WTC11 (cell line): ENCODE measurements at regions not wholly inside any gene's neighbourhood (a gene's known extent, or its start where the extent isn't known, plus 50 kb on each side); places are given as distances from the start of the nearest gene placed in this dataset.
A peak's percentile ranks its signal among the peaks of the same experiment; 100 is the strongest.

Experiments used
- ATAC-seq: fragments of 200-7000 bp; cut with Tn5 transposase; 2 replicates; pipeline ENCODE4 v1.10.0; 2021; ENCODE audit warnings: mild to moderate bottlenecking, moderate library complexity
- CTCF ChIA-PET: fragments of 300-600 bp; sonication (Branson Sonifier 250); formaldehyde crosslinking; loops from one replicate; lab custom pipeline; 2021; ENCODE audit warnings: antibody characterized with exemption; lab: Charles Lee
- POLR2A ChIA-PET: fragments of 350-600 bp; sonication (Branson Sonifier 250); formaldehyde crosslinking; loops from one replicate; lab custom pipeline; 2021; ENCODE audit warnings: antibody characterized with exemption; lab: Charles Lee
- DNase-seq: peaks from one replicate; pipeline ENCODE4 v3.0.0; 2021; ENCODE audit warnings: low spot score
- H3K27ac Mint-ChIP-seq: 2 replicates; pipeline ENCODE4 v1.8.0; 2021; ENCODE audit warnings: mixed read lengths
- H3K27me3 Mint-ChIP-seq: 2 replicates; pipeline ENCODE4 v1.8.0; 2021; ENCODE audit warnings: low read depth, mild to moderate bottlenecking, moderate library complexity, mixed read lengths
- H3K36me3 Mint-ChIP-seq: 2 replicates; pipeline ENCODE4 v1.8.0; 2021; ENCODE audit warnings: mixed read lengths
- H3K4me1 Mint-ChIP-seq: 2 replicates; pipeline ENCODE4 v1.8.0; 2022; ENCODE audit warnings: mixed read lengths
- H3K4me3 Mint-ChIP-seq: 2 replicates; pipeline ENCODE4 v1.8.0; 2021; ENCODE audit warnings: mild to moderate bottlenecking, moderate library complexity, mixed read lengths
- H3K9me3 Mint-ChIP-seq: 2 replicates; pipeline ENCODE4 v1.8.0; 2021; ENCODE audit warnings: mixed read lengths
- AFF4 ChIP-seq: sonication (generic); formaldehyde crosslinking; IDR thresholded peaks from 2 replicates; pipeline ENCODE4 v1.8.1; 2023; ENCODE audit warnings: mild to moderate bottlenecking, missing genetic modification reagents, borderline replicate concordance
- ATF1 ChIP-seq: sonication (generic); formaldehyde crosslinking; IDR thresholded peaks from 2 replicates; pipeline ENCODE4 v1.8.1; 2023; ENCODE audit warnings: mild to moderate bottlenecking, moderate library complexity, missing genetic modification reagents
- ATF3 ChIP-seq: sonication (generic); formaldehyde crosslinking; conservative IDR thresholded peaks from 2 replicates; pipeline ENCODE4 v1.8.1; 2022; ENCODE audit warnings: mild to moderate bottlenecking, missing genetic modification reagents
- ATF6 ChIP-seq: sonication (generic); formaldehyde crosslinking; IDR thresholded peaks from 2 replicates; pipeline ENCODE4 v1.8.1; 2023; ENCODE audit warnings: mild to moderate bottlenecking, missing genetic modification reagents
- CREM ChIP-seq: sonication (generic); formaldehyde crosslinking; IDR thresholded peaks from 2 replicates; pipeline ENCODE4 v1.8.1; 2022; ENCODE audit warnings: mild to moderate bottlenecking, missing genetic modification reagents, moderate library complexity
- CTCF ChIP-seq: fragments of 200-600 bp; IDR thresholded peaks from 2 replicates; pipeline ENCODE4 v1.8.0; 2022; ENCODE audit warnings: antibody characterized with exemption
- FOXP1 ChIP-seq: sonication (generic); formaldehyde crosslinking; IDR thresholded peaks from 2 replicates; pipeline ENCODE4 v1.8.0; 2022; ENCODE audit warnings: missing genetic modification reagents, mild to moderate bottlenecking, moderate library complexity, borderline replicate concordance
- JUN ChIP-seq: sonication (generic); formaldehyde crosslinking; IDR thresholded peaks from 2 replicates; pipeline ENCODE4 v1.8.0; 2023; ENCODE audit warnings: mild to moderate bottlenecking, missing genetic modification reagents
- RELA ChIP-seq: sonication (generic); formaldehyde crosslinking; IDR thresholded peaks from 2 replicates; pipeline ENCODE4 v1.8.1; 2022; ENCODE audit warnings: missing genetic modification reagents, mild to moderate bottlenecking, borderline replicate concordance
- RORB ChIP-seq: fragments of 250-450 bp; sonication (Bioruptor Pico); IDR thresholded peaks from 2 replicates; pipeline ENCODE4 v1.9.0; 2021; ENCODE audit warnings: mild to moderate bottlenecking
- STAT6 ChIP-seq: sonication (generic); formaldehyde crosslinking; conservative IDR thresholded peaks from 2 replicates; pipeline ENCODE4 v1.8.1; 2023; ENCODE audit warnings: mild to moderate bottlenecking, low read depth, missing genetic modification reagents, moderate library complexity
- TEAD1 ChIP-seq: sonication (generic); formaldehyde crosslinking; IDR thresholded peaks from 2 replicates; pipeline ENCODE4 v1.8.0; 2022; ENCODE audit warnings: mild to moderate bottlenecking, missing genetic modification reagents
- ZMAT4 ChIP-seq: fragments of 250-450 bp; sonication (Bioruptor Pico); IDR thresholded peaks from 2 replicates; pipeline ENCODE4 v1.9.0; 2021; ENCODE audit warnings: mild to moderate bottlenecking
- ZNF138 ChIP-seq: sonication (generic); formaldehyde crosslinking; conservative IDR thresholded peaks from 2 replicates; pipeline ENCODE4 v1.8.1; 2022; ENCODE audit warnings: mild to moderate bottlenecking, moderate library complexity, missing genetic modification reagents
- ZNF416 ChIP-seq: fragments of 250-450 bp; sonication (Bioruptor Pico); IDR thresholded peaks from 2 replicates; pipeline ENCODE4 v1.9.0; 2021; ENCODE audit warnings: mild to moderate bottlenecking, inconsistent platforms
- ZNF532 ChIP-seq: fragments of 250-450 bp; sonication (Bioruptor Pico); IDR thresholded peaks from 2 replicates; pipeline ENCODE4 v1.9.0; 2021; ENCODE audit warnings: mild to moderate bottlenecking, borderline replicate concordance
- ZSCAN18 ChIP-seq: fragments of 250-450 bp; sonication (Bioruptor Pico); IDR thresholded peaks from 2 replicates; pipeline ENCODE4 v2.1.2; 2022; ENCODE audit warnings: mild to moderate bottlenecking, moderate library complexity

- TF ChIP-seq ZNF532 (CRISPR knock-in tag) (no peak), CTCF (no peak), ZMAT4 (no peak), CREM (CRISPR knock-in tag) (no peak), RORB (CRISPR knock-in tag) (no peak), ZNF416 (CRISPR knock-in tag) (no peak), ATF1 (CRISPR knock-in tag) (no peak), ZSCAN18 (CRISPR knock-in tag) (no peak), JUN (CRISPR knock-in tag) (no peak), ATF6 (no peak), ZNF138 (CRISPR knock-in tag) (no peak), RELA (no peak), STAT6 (no peak)
Measured at GRCh38 chr11:70522309-70522592, 123.9 kb downstream of the CTTN start (continued).

- ATAC-seq = peak; percentile 17
- POLR2A ChIA-PET = interaction anchor here (0.5 to 1.3 kb wide), 2 partner anchors 9 to 1564 kb away, joined by 3 to 6 read pairs; no protein-coding TSS in a partner anchor
- peaks cover 74% of the 10 kb centered on the region for H3K4me1 Mint-ChIP-seq
- no peak for TF ChIP-seq ATF3 (CRISPR knock-in tag)
- TF ChIP-seq TEAD1 (CRISPR knock-in tag) = no peak
- TF ChIP-seq FOXP1 (CRISPR knock-in tag) = 0 out of 2 replicates have a peak, but pooled peaks have one; percentile 40
- TF ChIP-seq AFF4 (CRISPR knock-in tag) = no peak
Measured at GRCh38 chr11:70522593-70523311, 124.4 kb downstream of the CTTN start.

More at GRCh38 chr11:70522593-70523311, 124.4 kb downstream of the CTTN start:
- Mint-ChIP-seq H3K27ac (no peak overlapping the region; the same call in 1 of the 2 replicates), H3K9me3 (no peaks in the 10 kb centered on the region), H3K27me3 (no peaks in the 10 kb centered on the region), H3K4me3 (no peak overlapping the region), H3K36me3 (no peaks in the 10 kb centered on the region)
- DNase-seq = no peak
- CTCF ChIA-PET = interaction anchor here (0.6 to 2.9 kb wide), 11 partner anchors 10 to 781 kb away, joined by 3 to 32 read pairs (median 5); no protein-coding TSS in a partner anchor
